ENCODE measurements at regions not wholly inside any gene's neighbourhood (a gene's known extent, or its start where the extent isn't known, plus 50 kb on each side); places are given as distances from the start of the nearest gene placed in this dataset.
"Not testable (repeated sequence)": the region's sequence is repeated elsewhere in the genome, so short reads cannot be mapped to it uniquely, and the experiment has no call there.

GRCh38 chr9:62815436-62815835 lies 1625.6 kb downstream of the SPATA31A7 start:
- not testable (repeated sequence) for TF ChIP-seq CBX2 (IDR thresholded peaks at IDR 0.05; ENCODE audit: borderline replicate concordance, low read depth); ELK1 (IDR thresholded peaks at IDR 0.05; ENCODE audit: low read depth, low read length); EP300 (IDR thresholded peaks at IDR 0.05); MYC (IDR thresholded peaks at IDR 0.05; ENCODE audit: borderline replicate concordance, low read length); CEBPB (IDR thresholded peaks at IDR 0.05); MAX (IDR thresholded peaks at IDR 0.05); CTCF (IDR thresholded peaks at IDR 0.05); ESRRA (IDR thresholded peaks at IDR 0.05; ENCODE audit: borderline replicate concordance, low read length); NR3C1 (IDR thresholded peaks at IDR 0.05); REST (IDR thresholded peaks at IDR 0.05); KDM5A (IDR thresholded peaks at IDR 0.05); SREBF2 (IDR thresholded peaks at IDR 0.05); HDAC2 (IDR thresholded peaks at IDR 0.05); POLR2A (IDR thresholded peaks at IDR 0.05; ENCODE audit: low read length)
